Type B pancreatic cell (in vitro differentiated cells): ENCODE measurements at regions not wholly inside any gene's neighbourhood (a gene's known extent, or its start where the extent isn't known, plus 50 kb on each side); places are given as distances from the start of the nearest gene placed in this dataset.

ENCODE experiments used
- DNase-seq: peaks from one replicate; pipeline ENCODE4 v3.0.0; 2021; ENCODE audit warnings: mixed read lengths; ENCODE audit not compliant: unreplicated experiment; ENCODE audit errors: extremely low spot score
- H3K27ac Mint-ChIP-seq: 2 replicates; pipeline ENCODE4 v1.8.0; 2021; ENCODE audit warnings: mild to moderate bottlenecking, mixed read lengths
- H3K27me3 Mint-ChIP-seq: 2 replicates; pipeline ENCODE4 v1.8.0; 2021; ENCODE audit warnings: mixed read lengths
- H3K36me3 Mint-ChIP-seq: 2 replicates; pipeline ENCODE4 v1.8.0; 2021; ENCODE audit warnings: mixed read lengths
- H3K4me1 Mint-ChIP-seq: one replicate; pipeline ENCODE4 v1.8.0; 2021; ENCODE audit warnings: mixed read lengths; ENCODE audit not compliant: unreplicated experiment
- H3K4me3 Mint-ChIP-seq: 2 replicates; pipeline ENCODE4 v1.8.0; 2021; ENCODE audit warnings: mild to moderate bottlenecking, mixed read lengths
- H3K9me3 Mint-ChIP-seq: 2 replicates; pipeline ENCODE4 v1.8.0; 2021; ENCODE audit warnings: mixed read lengths
- TF ChIP-seq, protein P1 (sequence below): fragments of 200-600 bp; sonication (generic); conservative IDR thresholded peaks from 2 replicates; pipeline ENCODE4 v1.5.0; 2021; ENCODE audit warnings: antibody characterized with exemption, mild to moderate bottlenecking

DNA sequence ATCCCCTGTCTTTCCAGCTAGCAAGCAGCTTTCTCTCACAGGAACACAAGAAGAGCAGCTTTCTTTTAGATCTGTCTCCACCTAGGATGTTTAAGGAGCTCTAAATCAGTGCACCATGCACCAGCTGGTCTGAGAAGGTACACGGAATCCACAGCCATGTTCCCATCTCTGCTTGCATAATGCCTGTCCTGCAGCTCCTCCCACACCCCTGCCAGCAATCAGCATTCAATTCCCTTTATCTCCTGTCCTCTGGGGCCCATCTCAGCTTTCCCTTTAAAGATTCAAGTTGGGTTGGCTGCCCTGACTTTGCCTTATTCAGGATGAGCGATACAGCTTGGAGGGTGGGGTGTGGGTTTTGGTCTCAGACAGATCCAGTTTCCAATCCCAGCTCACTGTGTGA lies 826.3 kb downstream of the BCL11B start:
- peaks cover 8% of the 10 kb centered on the region for H3K27me3 Mint-ChIP-seq

GRCh38 chr14:98446508-98446907 lies 825.5 kb downstream of the BCL11B start:
- Mint-ChIP-seq H3K27me3 (peaks cover 8% of the 10 kb centered on the region), H3K4me1 (no peaks in the 10 kb centered on the region), H3K27ac (no peak overlapping the region), H3K9me3 (peaks cover 4% of the 10 kb centered on the region), H3K4me3 (no peak overlapping the region), H3K36me3 (no peaks in the 10 kb centered on the region)
- no peak for DNase-seq
- TF ChIP-seq, protein P1, sequence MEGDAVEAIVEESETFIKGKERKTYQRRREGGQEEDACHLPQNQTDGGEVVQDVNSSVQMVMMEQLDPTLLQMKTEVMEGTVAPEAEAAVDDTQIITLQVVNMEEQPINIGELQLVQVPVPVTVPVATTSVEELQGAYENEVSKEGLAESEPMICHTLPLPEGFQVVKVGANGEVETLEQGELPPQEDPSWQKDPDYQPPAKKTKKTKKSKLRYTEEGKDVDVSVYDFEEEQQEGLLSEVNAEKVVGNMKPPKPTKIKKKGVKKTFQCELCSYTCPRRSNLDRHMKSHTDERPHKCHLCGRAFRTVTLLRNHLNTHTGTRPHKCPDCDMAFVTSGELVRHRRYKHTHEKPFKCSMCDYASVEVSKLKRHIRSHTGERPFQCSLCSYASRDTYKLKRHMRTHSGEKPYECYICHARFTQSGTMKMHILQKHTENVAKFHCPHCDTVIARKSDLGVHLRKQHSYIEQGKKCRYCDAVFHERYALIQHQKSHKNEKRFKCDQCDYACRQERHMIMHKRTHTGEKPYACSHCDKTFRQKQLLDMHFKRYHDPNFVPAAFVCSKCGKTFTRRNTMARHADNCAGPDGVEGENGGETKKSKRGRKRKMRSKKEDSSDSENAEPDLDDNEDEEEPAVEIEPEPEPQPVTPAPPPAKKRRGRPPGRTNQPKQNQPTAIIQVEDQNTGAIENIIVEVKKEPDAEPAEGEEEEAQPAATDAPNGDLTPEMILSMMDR = no peak

More for the DNA sequence above, 826.3 kb downstream of the BCL11B start:
- no peak for DNase-seq
- peaks cover 4% of the 10 kb centered on the region for H3K9me3 Mint-ChIP-seq
- TF ChIP-seq, protein P1 = no peak
- no peaks in the 10 kb centered on the region for H3K4me1 Mint-ChIP-seq
- no peak overlapping the region for H3K27ac Mint-ChIP-seq
- H3K4me3 Mint-ChIP-seq = no peak overlapping the region
- H3K36me3 Mint-ChIP-seq = no peaks in the 10 kb centered on the region

DNA sequence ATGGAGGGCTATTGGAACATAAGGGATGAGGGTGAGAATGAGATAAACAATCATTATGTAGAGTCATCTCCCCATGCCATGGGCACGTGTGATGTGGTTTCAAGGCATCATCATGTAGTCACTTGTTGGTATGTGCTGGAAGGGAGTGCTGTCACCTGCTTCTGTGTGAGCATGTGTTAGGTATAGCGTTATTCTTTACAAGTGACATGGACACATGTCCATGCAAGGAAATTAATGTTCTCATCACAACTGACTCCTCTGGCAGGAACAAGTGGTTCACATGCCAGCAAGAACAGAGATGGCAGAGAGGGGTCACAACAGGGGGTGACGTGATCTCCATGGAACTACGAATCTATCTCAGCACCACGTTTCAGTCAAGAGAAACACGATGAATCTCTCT lies 815.8 kb downstream of the BCL11B start:
- H3K4me1 Mint-ChIP-seq = peaks cover 12% of the 10 kb centered on the region
- TF ChIP-seq, protein P1 = no peak
- H3K9me3 Mint-ChIP-seq = no peaks in the 10 kb centered on the region
- peaks cover 7% of the 10 kb centered on the region for H3K27me3 Mint-ChIP-seq
- H3K4me3 Mint-ChIP-seq = no peak overlapping the region
- H3K27ac Mint-ChIP-seq = no peak overlapping the region
- DNase-seq = no peak
- H3K36me3 Mint-ChIP-seq = no peaks in the 10 kb centered on the region

DNA sequence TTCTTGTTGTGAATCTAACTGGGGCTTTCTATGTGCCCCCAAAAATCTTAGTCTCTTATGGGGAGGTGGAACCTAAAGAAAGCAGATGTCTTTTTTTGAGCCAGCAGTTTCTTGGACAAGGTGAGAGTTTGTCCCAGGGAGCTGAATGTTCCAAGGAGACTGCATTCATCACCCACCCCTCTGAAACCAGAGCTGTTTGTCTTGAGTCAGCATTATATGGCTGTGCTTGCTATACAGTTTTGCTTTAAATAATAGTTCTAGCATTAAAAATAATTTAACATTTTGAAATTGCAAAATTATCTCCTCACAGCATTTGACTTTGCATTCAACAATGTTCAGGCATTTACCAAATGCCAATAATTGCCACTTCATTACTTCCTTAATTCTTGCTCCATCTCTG lies 813.3 kb downstream of the BCL11B start:
- TF ChIP-seq, protein P1 = no peak
- H3K4me1 Mint-ChIP-seq = peaks cover 8% of the 10 kb centered on the region
- no peak for DNase-seq
- H3K27ac Mint-ChIP-seq = no peak overlapping the region
- H3K4me3 Mint-ChIP-seq = no peak overlapping the region
- no peaks in the 10 kb centered on the region for H3K9me3 Mint-ChIP-seq
- peaks cover 7% of the 10 kb centered on the region for H3K27me3 Mint-ChIP-seq
- no peaks in the 10 kb centered on the region for H3K36me3 Mint-ChIP-seq

DNA sequence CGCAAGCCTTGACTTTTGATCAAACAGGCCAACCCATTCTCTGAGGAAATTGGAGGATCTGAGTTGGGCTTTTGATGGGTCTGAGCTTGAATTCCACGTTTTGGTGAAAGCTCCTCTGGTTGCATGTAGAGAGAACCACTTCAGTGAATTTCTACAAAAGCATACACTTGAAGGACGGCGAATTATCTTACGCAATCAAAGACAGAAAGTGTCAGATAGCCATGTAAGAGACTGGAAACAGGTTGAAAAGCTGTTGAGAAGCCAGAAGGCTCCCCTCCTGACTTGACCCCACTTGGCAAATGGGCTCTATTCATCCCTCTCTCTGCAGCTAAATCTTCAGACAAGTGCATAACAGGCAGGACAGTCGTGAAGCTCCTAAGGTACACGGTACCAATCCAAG lies 809.1 kb downstream of the BCL11B start:
- Mint-ChIP-seq H3K4me1 (no peaks in the 10 kb centered on the region), H3K27ac (no peak overlapping the region), H3K27me3 (peaks cover 7% of the 10 kb centered on the region), H3K36me3 (no peaks in the 10 kb centered on the region), H3K4me3 (no peak overlapping the region), H3K9me3 (no peaks in the 10 kb centered on the region)
- TF ChIP-seq, protein P1 = no peak
- DNase-seq = no peak

DNA sequence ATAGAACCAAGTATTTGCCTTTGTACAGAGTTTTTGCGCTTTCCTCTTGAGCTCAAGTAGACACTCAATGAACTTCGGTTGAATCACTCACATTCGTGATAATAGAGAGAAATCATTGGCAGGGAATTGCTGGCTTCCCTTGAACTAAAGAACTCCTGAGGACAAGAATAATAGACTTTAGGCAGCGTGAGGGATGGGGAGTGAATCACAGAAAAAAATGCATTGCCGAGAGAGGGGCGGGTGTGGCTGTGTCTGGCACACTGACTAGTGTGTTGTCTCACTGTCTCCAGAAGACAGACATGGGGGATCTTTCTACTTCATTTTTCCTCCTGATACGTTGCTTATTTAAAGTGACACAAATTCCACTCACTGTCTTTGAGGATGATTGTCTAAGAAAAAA lies 805.2 kb downstream of the BCL11B start:
- H3K4me1 Mint-ChIP-seq = no peaks in the 10 kb centered on the region
- TF ChIP-seq, protein P1 = no peak
- H3K27ac Mint-ChIP-seq = no peak overlapping the region
- H3K27me3 Mint-ChIP-seq = peaks cover 6% of the 10 kb centered on the region
- H3K36me3 Mint-ChIP-seq = no peaks in the 10 kb centered on the region
- DNase-seq = no peak
- no peaks in the 10 kb centered on the region for H3K9me3 Mint-ChIP-seq
- H3K4me3 Mint-ChIP-seq = no peak overlapping the region
